CD14-positive monocyte (primary cell): ENCODE measurements at regions not wholly inside any gene's neighbourhood (a gene's known extent, or its start where the extent isn't known, plus 50 kb on each side); places are given as distances from the start of the nearest gene placed in this dataset.

ENCODE experiments used
- DNase-seq, 3 donors: peaks; one replicate each; pipeline ENCODE4 v3.0.0-alpha.2; 2011 to 2022
- H2AFZ ChIP-seq: 2 replicates; pipeline ENCODE4 v1.6.0; 2012; ENCODE audit warnings: mild to moderate bottlenecking, low read depth, low read length, inconsistent platforms; ENCODE audit not compliant: insufficient read depth, poor library complexity, severe bottlenecking
- H3K27ac ChIP-seq, 2 donors: 1 replicate in 1 of 2; 2 replicates in 1 of 2; pipeline ENCODE4 v1.5.1; 2012 to 2013; ENCODE audit warnings: low read length in 2 of 2, control low read depth in 1 of 2, inconsistent platforms in 1 of 2, low read depth in 1 of 2, mild to moderate bottlenecking in 1 of 2
- H3K27me3 ChIP-seq, 2 donors: one replicate each; pipeline versions ENCODE4 v1.6.0 to v1.6.1; 2011 to 2013; ENCODE audit warnings: low read length in 2 of 2; ENCODE audit not compliant: control insufficient read depth in 2 of 2, insufficient read depth in 2 of 2
- H3K36me3 ChIP-seq, 2 donors: replicated peaks in 1 of 2; 1 replicate in 1 of 2; 2 replicates in 1 of 2; pipeline versions ENCODE4 v1.5.1 to v1.6.1; 2012 to 2013; ENCODE audit warnings: low read length in 2 of 2, control low read depth in 1 of 2, inconsistent platforms in 1 of 2, mild to moderate bottlenecking in 1 of 2; ENCODE audit not compliant: insufficient read depth in 2 of 2, control insufficient read depth in 1 of 2
- H3K4me1 ChIP-seq, 2 donors: 1 replicate in 1 of 2; 2 replicates in 1 of 2; pipeline versions ENCODE4 v1.5.1 to v1.6.1; 2012 to 2013; ENCODE audit warnings: low read length in 2 of 2, control low read depth in 1 of 2, inconsistent platforms in 1 of 2, mild to moderate bottlenecking in 1 of 2, moderate library complexity in 1 of 2; ENCODE audit not compliant: insufficient read depth in 2 of 2, control insufficient read depth in 1 of 2
- H3K4me2 ChIP-seq: replicated peaks from 2 replicates; pipeline ENCODE3; 2012; ENCODE audit warnings: low read length, moderate library complexity, mild to moderate bottlenecking; ENCODE audit not compliant: poor library complexity, severe bottlenecking; ENCODE audit errors: extremely low read depth
- H3K4me3 ChIP-seq, 3 experiments: fragments of 200-600 bp in 1 of 3; sonication (generic) in 1 of 3; replicated peaks in 1 of 3; 1 replicate in 2 of 3; 2 replicates in 1 of 3; pipeline ENCODE4 v1.5.1; 2011 to 2013; ENCODE audit warnings: low read length in 3 of 3, mild to moderate bottlenecking in 3 of 3, control low read depth in 2 of 3, low read depth in 2 of 3, inconsistent platforms in 1 of 3, moderate library complexity in 1 of 3
- H3K79me2 ChIP-seq: 2 replicates; pipeline ENCODE4 v1.6.0; 2012; ENCODE audit warnings: mild to moderate bottlenecking, control low read depth, inconsistent platforms, low read length, moderate library complexity; ENCODE audit not compliant: insufficient read depth
- H3K9ac ChIP-seq: 2 replicates; pipeline ENCODE4 v1.6.0; 2017; ENCODE audit warnings: low read length, mild to moderate bottlenecking; ENCODE audit not compliant: insufficient read depth, poor library complexity, severe bottlenecking
- H3K9me3 ChIP-seq, 2 donors: replicated peaks in 1 of 2; 1 replicate in 1 of 2; 2 replicates in 1 of 2; pipeline versions ENCODE4 v1.5.1 to v1.6.1; 2012 to 2013; ENCODE audit warnings: low read length in 2 of 2, control low read depth in 1 of 2; ENCODE audit not compliant: control insufficient read depth in 1 of 2, insufficient read depth in 1 of 2
- H4K20me1 ChIP-seq: 2 replicates; pipeline ENCODE4 v1.6.0; 2012; ENCODE audit warnings: mild to moderate bottlenecking, low read length, control low read depth, moderate library complexity; ENCODE audit not compliant: insufficient read depth
- H3K27ac Mint-ChIP-seq, 7 donors: one replicate each; pipeline ENCODE4 v1.8.0; 2020; ENCODE audit warnings: mild to moderate bottlenecking in 7 of 7, mixed read lengths in 7 of 7, moderate library complexity in 6 of 7, inconsistent platforms in 2 of 7
- H3K27me3 Mint-ChIP-seq, 3 donors: one replicate each; pipeline ENCODE4 v1.8.0; 2021 to 2022; ENCODE audit warnings: low read depth in 3 of 3, mild to moderate bottlenecking in 3 of 3, mixed read lengths in 3 of 3, moderate library complexity in 3 of 3, inconsistent platforms in 1 of 3
- H3K36me3 Mint-ChIP-seq, 2 donors: one replicate each; pipeline ENCODE4 v1.8.0; 2020; ENCODE audit warnings: mixed read lengths in 2 of 2, inconsistent platforms in 1 of 2, mild to moderate bottlenecking in 1 of 2
- H3K4me1 Mint-ChIP-seq: one replicate; pipeline ENCODE4 v1.8.0; 2020; ENCODE audit warnings: mild to moderate bottlenecking, mixed read lengths
- H3K4me3 Mint-ChIP-seq, 2 donors: one replicate each; pipeline ENCODE4 v1.8.0; 2020; ENCODE audit warnings: mild to moderate bottlenecking in 2 of 2, mixed read lengths in 2 of 2, moderate library complexity in 1 of 2
- H3K9me3 Mint-ChIP-seq, 7 donors: one replicate each; pipeline ENCODE4 v1.8.0; 2020 to 2022; ENCODE audit warnings: mixed read lengths in 7 of 7, mild to moderate bottlenecking in 6 of 7, moderate library complexity in 6 of 7, inconsistent platforms in 2 of 7
- CTCF ChIP-seq: fragments of 200-600 bp; IDR thresholded peaks from one replicate; pipeline ENCODE4 v1.8.0; 2022; ENCODE audit warnings: antibody characterized with exemption, mild to moderate bottlenecking
- WGBS: methylation state at CpG from one replicate; pipeline ENCODE4 v1.1.5; 2013; ENCODE audit warnings: missing lambda C conversion rate; ENCODE audit not compliant: insufficient coverage; 5-methylcytosine and 5-hydroxymethylcytosine counted together
- intact Hi-C, 2 donors: fragments of 100-400 bp; cut with micrococcal nuclease; formaldehyde crosslinking; loops; one replicate each; pipeline versions ENCODE4 v1.15.0 to v1.15.1; 2023

DNA sequence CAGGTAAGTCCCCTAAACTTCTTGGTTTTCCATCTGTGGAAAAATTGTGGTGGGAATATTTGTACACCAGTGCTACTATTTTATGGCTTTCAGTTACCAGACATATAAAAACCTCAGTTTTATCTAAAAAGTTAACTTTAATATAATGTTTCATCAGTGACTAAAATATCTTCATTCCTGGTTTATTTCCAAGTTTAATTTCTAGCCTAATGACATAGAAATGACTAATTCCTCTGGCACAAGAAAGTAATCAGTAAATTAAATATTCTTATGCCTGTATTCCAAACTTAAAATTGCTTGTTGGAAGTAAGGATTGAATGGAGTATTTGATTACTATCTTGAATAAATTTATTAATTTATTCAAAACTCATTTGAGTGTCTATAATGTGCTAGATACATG is 757.0 kb downstream of the CDH11 start:
- Histone ChIP-seq H3K27ac (no peak overlapping the region), H3K27me3 (no peaks in the 10 kb centered on the region), H3K4me2 (no peak overlapping the region), H3K4me1 (no peaks in the 10 kb centered on the region), H3K79me2 (no peaks in the 10 kb centered on the region), H3K9me3 (no peaks in the 10 kb centered on the region), H4K20me1 (no peaks in the 10 kb centered on the region), H3K4me3 (no peak overlapping the region), H3K9ac (no peak overlapping the region), H3K36me3 (no peaks in the 10 kb centered on the region), H2AFZ (no peak overlapping the region)
- Mint-ChIP-seq H3K36me3 (no peaks in the 10 kb centered on the region), H3K27me3 (peaks cover 0 to 2% (median 0%) of the 10 kb centered on the region in 3 donors), H3K4me1 (no peaks in the 10 kb centered on the region), H3K27ac (no peak overlapping the region), H3K9me3 (peaks cover 0 to 2% (median 0%) of the 10 kb centered on the region in 7 donors), H3K4me3 (no peak overlapping the region)
- DNase-seq: no peak
- intact Hi-C loops: no loop called here
- TF ChIP-seq CTCF: no peak

DNA sequence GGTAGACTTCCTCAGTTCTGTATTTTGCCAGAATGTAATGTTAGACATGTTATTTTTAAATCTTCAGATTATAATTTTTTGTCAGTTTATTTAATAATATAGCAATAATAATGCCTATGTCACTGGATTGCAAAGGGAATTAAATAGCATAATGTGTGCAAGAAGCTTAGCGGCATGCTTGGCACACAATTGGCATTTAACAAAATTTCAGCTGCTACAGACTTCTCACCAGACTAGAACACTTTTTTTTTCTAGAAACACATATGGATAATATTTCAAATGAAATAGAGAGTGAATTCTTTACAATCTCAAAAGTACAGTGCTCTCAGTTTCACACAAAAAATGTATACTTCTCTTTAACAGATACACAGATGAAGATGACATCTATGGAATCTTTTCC is 757.4 kb downstream of the CDH11 start:
- H3K27me3 ChIP-seq: no peaks in the 10 kb centered on the region
- H3K4me3 Mint-ChIP-seq: no peak overlapping the region
- no peak overlapping the region for H2AFZ ChIP-seq
- H3K4me1 ChIP-seq: no peaks in the 10 kb centered on the region
- no peaks in the 10 kb centered on the region for H3K36me3 ChIP-seq
- H3K4me3 ChIP-seq: no peak overlapping the region
- intact Hi-C loops: no loop called here
- H3K4me2 ChIP-seq: no peak overlapping the region
- no peaks in the 10 kb centered on the region for H3K79me2 ChIP-seq
- no peak overlapping the region for H3K27ac ChIP-seq
- WGBS: no CpG with 5 or more reads among the region's 1 CpG
- peaks cover 0 to 2% (median 1%) of the 10 kb centered on the region in 3 donors for H3K27me3 Mint-ChIP-seq
- H3K36me3 Mint-ChIP-seq: no peaks in the 10 kb centered on the region
- H3K27ac Mint-ChIP-seq: no peak overlapping the region
- no peaks in the 10 kb centered on the region for H3K9me3 ChIP-seq
- no peak for TF ChIP-seq CTCF
- H4K20me1 ChIP-seq: no peaks in the 10 kb centered on the region
- DNase-seq: no peak
- no peaks in the 10 kb centered on the region for H3K4me1 Mint-ChIP-seq
- no peak overlapping the region for H3K9ac ChIP-seq
- H3K9me3 Mint-ChIP-seq: peaks cover 0 to 2% (median 0%) of the 10 kb centered on the region in 7 donors
